MM.1S (cell line): ENCODE measurements at regions not wholly inside any gene's neighbourhood (a gene's known extent, or its start where the extent isn't known, plus 50 kb on each side); places are given as distances from the start of the nearest gene placed in this dataset.

Experiments used
- DNase-seq: peaks from one replicate; pipeline ENCODE4 v3.0.0-alpha.2; 2015
- H2AFZ ChIP-seq: fragments of 300-600 bp; sonication (generic); 2 replicates; pipeline ENCODE4 v1.6.0; 2016; ENCODE audit warnings: antibody characterized with exemption, low read length
- H3F3A ChIP-seq: fragments of 300-600 bp; sonication (generic); 2 replicates; pipeline ENCODE4 v1.6.1; 2016; ENCODE audit warnings: mild to moderate bottlenecking, antibody characterized with exemption, low read length, moderate library complexity, mixed read lengths; ENCODE audit not compliant: insufficient read depth
- H3K27ac ChIP-seq: fragments of 300-600 bp; sonication (generic); 2 replicates; pipeline ENCODE4 v1.5.1; 2016; ENCODE audit warnings: mild to moderate bottlenecking, low read length
- H3K27me3 ChIP-seq: fragments of 300-600 bp; sonication (generic); replicated peaks from 2 replicates; pipeline ENCODE4 v1.6.0; 2016; ENCODE audit warnings: low read length; ENCODE audit not compliant: insufficient read depth
- H3K36me3 ChIP-seq: fragments of 300-600 bp; sonication (generic); replicated peaks from 2 replicates; pipeline ENCODE4 v1.6.1; 2016; ENCODE audit warnings: mild to moderate bottlenecking, low read length, mixed read lengths; ENCODE audit not compliant: insufficient read depth
- H3K4me1 ChIP-seq: fragments of 300-600 bp; sonication (generic); 2 replicates; pipeline ENCODE4 v1.6.1; 2016; ENCODE audit warnings: low read length, mixed read lengths
- H3K4me2 ChIP-seq: fragments of 300-600 bp; sonication (generic); 2 replicates; pipeline ENCODE4 v1.6.0; 2016; ENCODE audit warnings: low read depth, low read length
- H3K4me3 ChIP-seq: fragments of 300-600 bp; sonication (generic); 2 replicates; pipeline ENCODE4 v1.5.1; 2016; ENCODE audit warnings: low read length, mixed read lengths
- H3K79me2 ChIP-seq: fragments of 300-600 bp; sonication (generic); 2 replicates; pipeline ENCODE4 v1.6.1; 2016; ENCODE audit warnings: mixed run types, low read length, mixed read lengths
- H3K9ac ChIP-seq: fragments of 300-600 bp; sonication (generic); 2 replicates; pipeline ENCODE4 v1.6.1; 2016; ENCODE audit warnings: low read length, mixed read lengths
- H3K9me2 ChIP-seq: fragments of 300-600 bp; sonication (generic); replicated peaks from 2 replicates; pipeline ENCODE4 v1.6.1; 2016; ENCODE audit warnings: mild to moderate bottlenecking, low read length, mixed read lengths; ENCODE audit not compliant: insufficient read depth
- H3K9me3 ChIP-seq: fragments of 300-600 bp; sonication (generic); replicated peaks from 2 replicates; pipeline ENCODE4 v1.6.1; 2016; ENCODE audit warnings: mild to moderate bottlenecking, low read length, mixed read lengths; ENCODE audit not compliant: insufficient read depth
- H4K20me1 ChIP-seq: fragments of 300-600 bp; sonication (generic); 2 replicates; pipeline ENCODE4 v1.6.1; 2016; ENCODE audit warnings: mild to moderate bottlenecking, low read length, moderate library complexity, mixed read lengths; ENCODE audit not compliant: insufficient read depth
- EZH2 ChIP-seq: fragments of 300-600 bp; sonication (generic); optimal IDR thresholded peaks from 2 replicates; pipeline ENCODE3; 2017; ENCODE audit warnings: low read depth, mild to moderate bottlenecking, antibody characterized with exemption, low read length, mixed read lengths
- EZH2phosphoT487 ChIP-seq: fragments of 300-600 bp; sonication (generic); IDR thresholded peaks from 2 replicates; pipeline ENCODE4 v1.6.1; 2018; ENCODE audit warnings: antibody characterized with exemption, low read length
- TF ChIP-seq, protein P1 (sequence below): fragments of 300-600 bp; sonication (generic); IDR thresholded peaks from 2 replicates; pipeline ENCODE4 v1.5.1; 2016; ENCODE audit warnings: antibody characterized with exemption, low read length, mixed read lengths

- no peaks in the 10 kb centered on the region for H3K9me3 ChIP-seq
- no peak overlapping the region for H2AFZ ChIP-seq
- TF ChIP-seq EZH2 (no peak), EZH2phosphoT487 (no peak)
- TF ChIP-seq, protein P1, sequence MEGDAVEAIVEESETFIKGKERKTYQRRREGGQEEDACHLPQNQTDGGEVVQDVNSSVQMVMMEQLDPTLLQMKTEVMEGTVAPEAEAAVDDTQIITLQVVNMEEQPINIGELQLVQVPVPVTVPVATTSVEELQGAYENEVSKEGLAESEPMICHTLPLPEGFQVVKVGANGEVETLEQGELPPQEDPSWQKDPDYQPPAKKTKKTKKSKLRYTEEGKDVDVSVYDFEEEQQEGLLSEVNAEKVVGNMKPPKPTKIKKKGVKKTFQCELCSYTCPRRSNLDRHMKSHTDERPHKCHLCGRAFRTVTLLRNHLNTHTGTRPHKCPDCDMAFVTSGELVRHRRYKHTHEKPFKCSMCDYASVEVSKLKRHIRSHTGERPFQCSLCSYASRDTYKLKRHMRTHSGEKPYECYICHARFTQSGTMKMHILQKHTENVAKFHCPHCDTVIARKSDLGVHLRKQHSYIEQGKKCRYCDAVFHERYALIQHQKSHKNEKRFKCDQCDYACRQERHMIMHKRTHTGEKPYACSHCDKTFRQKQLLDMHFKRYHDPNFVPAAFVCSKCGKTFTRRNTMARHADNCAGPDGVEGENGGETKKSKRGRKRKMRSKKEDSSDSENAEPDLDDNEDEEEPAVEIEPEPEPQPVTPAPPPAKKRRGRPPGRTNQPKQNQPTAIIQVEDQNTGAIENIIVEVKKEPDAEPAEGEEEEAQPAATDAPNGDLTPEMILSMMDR = no peak
- H3K9ac ChIP-seq = no peak overlapping the region
- H4K20me1 ChIP-seq = no peaks in the 10 kb centered on the region
- no peaks in the 10 kb centered on the region for H3K4me1 ChIP-seq
- no peaks in the 10 kb centered on the region for H3K9me2 ChIP-seq
- H3F3A ChIP-seq = no peaks in the 10 kb centered on the region
- no peak overlapping the region for H3K4me2 ChIP-seq
- H3K79me2 ChIP-seq = no peaks in the 10 kb centered on the region
- H3K4me3 ChIP-seq = no peak overlapping the region
- no peak overlapping the region for H3K27ac ChIP-seq
- DNase-seq = no peak
- H3K27me3 ChIP-seq = no peaks in the 10 kb centered on the region
- no peaks in the 10 kb centered on the region for H3K36me3 ChIP-seq
Observed at GRCh38 chr7:57370066-57370738, 79.8 kb upstream of the ZNF716 start.

- H3F3A ChIP-seq = no peaks in the 10 kb centered on the region
- H3K36me3 ChIP-seq = no peaks in the 10 kb centered on the region
- no peaks in the 10 kb centered on the region for H4K20me1 ChIP-seq
- H3K27ac ChIP-seq = no peak overlapping the region
- H3K9me2 ChIP-seq = no peaks in the 10 kb centered on the region
- H3K4me3 ChIP-seq = no peak overlapping the region
- H3K27me3 ChIP-seq = no peaks in the 10 kb centered on the region
- H3K9ac ChIP-seq = no peak overlapping the region
- no peaks in the 10 kb centered on the region for H3K79me2 ChIP-seq
- H3K4me1 ChIP-seq = no peaks in the 10 kb centered on the region
- no peak overlapping the region for H3K4me2 ChIP-seq
- no peak for TF ChIP-seq EZH2
- TF ChIP-seq, protein P1 = no peak
- TF ChIP-seq EZH2phosphoT487 = no peak
- H3K9me3 ChIP-seq = no peaks in the 10 kb centered on the region
- no peak for DNase-seq
- H2AFZ ChIP-seq = no peak overlapping the region
Observed at GRCh38 chr7:57370739-57371098, 79.3 kb upstream of the ZNF716 start.

DNA sequence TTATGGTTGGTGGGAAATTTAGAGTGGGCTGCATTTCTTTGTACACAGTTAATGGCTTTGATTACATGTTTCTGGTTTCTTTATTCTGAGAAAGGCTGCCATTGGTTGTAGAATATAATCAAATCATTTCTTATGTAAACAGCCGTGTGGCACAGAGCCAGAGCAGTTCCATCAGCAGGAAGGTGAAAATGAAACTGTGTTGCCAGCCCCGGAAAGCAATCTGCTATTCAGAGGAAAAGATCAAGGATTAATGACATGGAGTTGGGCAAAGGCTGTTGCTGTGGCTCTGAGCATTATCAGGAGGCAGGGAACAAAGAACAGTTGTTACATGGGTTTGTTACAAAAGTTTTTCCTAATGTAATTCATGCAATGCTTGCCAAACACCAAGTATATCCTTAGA lies 74.2 kb upstream of the ZNF716 start:
- DNase-seq = no peak
- Histone ChIP-seq H3K9ac (no peak overlapping the region), H3K9me2 (no peaks in the 10 kb centered on the region), H4K20me1 (no peaks in the 10 kb centered on the region), H3K4me2 (no peak overlapping the region), H3K27ac (no peak overlapping the region), H3K4me3 (no peak overlapping the region), H3K36me3 (no peaks in the 10 kb centered on the region), H3K79me2 (no peaks in the 10 kb centered on the region), H3K9me3 (no peaks in the 10 kb centered on the region), H3F3A (no peaks in the 10 kb centered on the region), H2AFZ (no peak overlapping the region), H3K4me1 (no peaks in the 10 kb centered on the region), H3K27me3 (no peaks in the 10 kb centered on the region)
- TF ChIP-seq EZH2phosphoT487 = no peak
- TF ChIP-seq, protein P1 = no peak
- no peak for TF ChIP-seq EZH2
